ENCODE measurements at regions not wholly inside any gene's neighbourhood (a gene's known extent, or its start where the extent isn't known, plus 50 kb on each side); places are given as distances from the start of the nearest gene placed in this dataset.

- no peak overlapping the region for H3K4me3 ChIP-seq (ENCODE audit: control insufficient read depth in 1 of 7, extremely low read depth in 1 of 7, insufficient read depth in 4 of 7, low read depth in 2 of 7, low read length in 6 of 7)
These were observed 145.0 kb upstream of the COL5A1 start for GRCh38 chr9:134496413-134497282.

GRCh38 chr9:134497283-134497860 is 144.2 kb upstream of the COL5A1 start:
- WGBS (ENCODE audit: insufficient coverage), result 100% methylated on average over 4 of the region's 5 CpGs
- POLR2A ChIA-PET, result interaction anchor here (0.6 kb wide), 1 partner anchor 911 kb away, joined by 3 read pairs; no protein-coding TSS in a partner anchor

More at GRCh38 chr9:134496413-134497282, 145.0 kb upstream of the COL5A1 start:
- no peaks in the 10 kb centered on the region for H3K9me3 ChIP-seq (ENCODE audit: control extremely low read depth in 1 of 5, control insufficient read depth in 4 of 5, insufficient read depth in 2 of 5, low read depth in 1 of 5, low read length in 4 of 5)
- no peaks in the 10 kb centered on the region for H3K36me3 ChIP-seq (ENCODE audit: control insufficient read depth in 4 of 4, insufficient read depth in 4 of 4, low read length in 3 of 4)
- CTCF ChIA-PET, result interaction anchor here (0.9 kb wide), 1 partner anchor 47 kb away, joined by 3 read pairs; no protein-coding TSS in a partner anchor
- no peak for DNase-seq
- 96% methylated on average over 26 of the region's 29 CpGs for WGBS (ENCODE audit: insufficient coverage)
- POLR2A ChIA-PET, result interaction anchor here (0.6 kb wide), 1 partner anchor 910 kb away, joined by 3 read pairs; no protein-coding TSS in a partner anchor
- peaks cover 0 to 17% (median 8%) of the 10 kb centered on the region in 5 experiments for H3K27me3 ChIP-seq (replicated peaks in 2 of 5; ENCODE audit: control insufficient read depth in 4 of 5, insufficient read depth in 5 of 5, low read length in 4 of 5)
- H3K4me1 ChIP-seq (ENCODE audit: control extremely low read depth in 1 of 4, control insufficient read depth in 4 of 4, insufficient read depth in 4 of 4, low read length in 3 of 4), result peaks cover 0 to 9% (median 6%) of the 10 kb centered on the region in 4 experiments
- H3K27ac ChIP-seq (ENCODE audit: insufficient read depth in 1 of 2, low read depth in 1 of 2, low read length in 2 of 2, poor library complexity in 1 of 2, severe bottlenecking in 2 of 2), result no peak overlapping the region

GRCh38 chr9:134498814-134499166 is 142.8 kb upstream of the COL5A1 start:
- ChIA-PET POLR2A (no interaction called here), CTCF (no interaction called here)
- no peak for DNase-seq
- WGBS (ENCODE audit: insufficient coverage), result no CpG with 5 or more reads among the region's 1 CpG
- Histone ChIP-seq H3K9me3 (ENCODE audit: control extremely low read depth in 1 of 5, control insufficient read depth in 4 of 5, insufficient read depth in 2 of 5, low read depth in 1 of 5, low read length in 4 of 5) (no peaks in the 10 kb centered on the region), H3K4me1 (ENCODE audit: control extremely low read depth in 1 of 4, control insufficient read depth in 4 of 4, insufficient read depth in 4 of 4, low read length in 3 of 4) (peaks cover 0 to 14% (median 8%) of the 10 kb centered on the region in 4 experiments), H3K4me3 (ENCODE audit: control insufficient read depth in 1 of 7, extremely low read depth in 1 of 7, insufficient read depth in 4 of 7, low read depth in 2 of 7, low read length in 6 of 7) (no peak overlapping the region), H3K27ac (ENCODE audit: insufficient read depth in 1 of 2, low read depth in 1 of 2, low read length in 2 of 2, poor library complexity in 1 of 2, severe bottlenecking in 2 of 2) (no peak overlapping the region), H3K27me3 (replicated peaks in 2 of 5; ENCODE audit: control insufficient read depth in 4 of 5, insufficient read depth in 5 of 5, low read length in 4 of 5) (peaks cover 0 to 32% (median 13%) of the 10 kb centered on the region in 5 experiments), H3K36me3 (ENCODE audit: control insufficient read depth in 4 of 4, insufficient read depth in 4 of 4, low read length in 3 of 4) (no peaks in the 10 kb centered on the region)

More at GRCh38 chr9:134497283-134497860, 144.2 kb upstream of the COL5A1 start:
- Histone ChIP-seq H3K27ac (ENCODE audit: insufficient read depth in 1 of 2, low read depth in 1 of 2, low read length in 2 of 2, poor library complexity in 1 of 2, severe bottlenecking in 2 of 2) (no peak overlapping the region), H3K9me3 (ENCODE audit: control extremely low read depth in 1 of 5, control insufficient read depth in 4 of 5, insufficient read depth in 2 of 5, low read depth in 1 of 5, low read length in 4 of 5) (no peaks in the 10 kb centered on the region), H3K4me3 (ENCODE audit: control insufficient read depth in 1 of 7, extremely low read depth in 1 of 7, insufficient read depth in 4 of 7, low read depth in 2 of 7, low read length in 6 of 7) (no peak overlapping the region), H3K36me3 (ENCODE audit: control insufficient read depth in 4 of 4, insufficient read depth in 4 of 4, low read length in 3 of 4) (no peaks in the 10 kb centered on the region), H3K27me3 (replicated peaks in 2 of 5; ENCODE audit: control insufficient read depth in 4 of 5, insufficient read depth in 5 of 5, low read length in 4 of 5) (peaks cover 0 to 24% (median 13%) of the 10 kb centered on the region in 5 experiments), H3K4me1 (ENCODE audit: control extremely low read depth in 1 of 4, control insufficient read depth in 4 of 4, insufficient read depth in 4 of 4, low read length in 3 of 4) (peaks cover 0 to 14% (median 8%) of the 10 kb centered on the region in 4 experiments)
- CTCF ChIA-PET, result no interaction called here
- DNase-seq, result no peak

- no peaks in the 10 kb centered on the region for H3K9me3 ChIP-seq (ENCODE audit: control extremely low read depth in 1 of 5, control insufficient read depth in 4 of 5, insufficient read depth in 2 of 5, low read depth in 1 of 5, low read length in 4 of 5)
- no peaks in the 10 kb centered on the region for H3K36me3 ChIP-seq (ENCODE audit: control insufficient read depth in 4 of 4, insufficient read depth in 4 of 4, low read length in 3 of 4)
- peak overlapping the region in 2 of 7 experiments; percentile 17 to 48 for H3K4me3 ChIP-seq (ENCODE audit: control insufficient read depth in 1 of 7, extremely low read depth in 1 of 7, insufficient read depth in 4 of 7, low read depth in 2 of 7, low read length in 6 of 7)
- H3K4me1 ChIP-seq (ENCODE audit: control extremely low read depth in 1 of 4, control insufficient read depth in 4 of 4, insufficient read depth in 4 of 4, low read length in 3 of 4), result peaks cover 0 to 14% (median 8%) of the 10 kb centered on the region in 4 experiments
- peaks cover 0 to 32% (median 13%) of the 10 kb centered on the region in 5 experiments for H3K27me3 ChIP-seq (replicated peaks in 2 of 5; ENCODE audit: control insufficient read depth in 4 of 5, insufficient read depth in 5 of 5, low read length in 4 of 5)
- H3K27ac ChIP-seq (ENCODE audit: insufficient read depth in 1 of 2, low read depth in 1 of 2, low read length in 2 of 2, poor library complexity in 1 of 2, severe bottlenecking in 2 of 2), result no peak overlapping the region
- DNase-seq, result peak in 1 of 3 donors; percentile 16
- WGBS (ENCODE audit: insufficient coverage), result 18% methylated on average over 38 of the region's 44 CpGs
- ChIA-PET POLR2A (no interaction called here), CTCF (interaction anchor here (0.7 to 1.1 kb wide), 4 partner anchors 20 to 1241 kb away, joined by 3 read pairs; no protein-coding TSS in a partner anchor)
These were observed 140.5 kb upstream of the COL5A1 start for GRCh38 chr9:134500931-134501760.

GRCh38 chr9:134501761-134502265 is 139.8 kb upstream of the COL5A1 start:
- ChIA-PET POLR2A (no interaction called here), CTCF (interaction anchor here (0.7 to 1.1 kb wide), 2 partner anchors 17 to 47 kb away, joined by 3 read pairs; no protein-coding TSS in a partner anchor)
- Histone ChIP-seq H3K36me3 (ENCODE audit: control insufficient read depth in 4 of 4, insufficient read depth in 4 of 4, low read length in 3 of 4) (no peaks in the 10 kb centered on the region), H3K27me3 (replicated peaks in 2 of 5; ENCODE audit: control insufficient read depth in 4 of 5, insufficient read depth in 5 of 5, low read length in 4 of 5) (peaks cover 0 to 32% (median 13%) of the 10 kb centered on the region in 5 experiments), H3K4me3 (ENCODE audit: control insufficient read depth in 1 of 7, extremely low read depth in 1 of 7, insufficient read depth in 4 of 7, low read depth in 2 of 7, low read length in 6 of 7) (peak overlapping the region in 1 of 7 experiments; percentile 15), H3K27ac (ENCODE audit: insufficient read depth in 1 of 2, low read depth in 1 of 2, low read length in 2 of 2, poor library complexity in 1 of 2, severe bottlenecking in 2 of 2) (no peak overlapping the region), H3K4me1 (ENCODE audit: control extremely low read depth in 1 of 4, control insufficient read depth in 4 of 4, insufficient read depth in 4 of 4, low read length in 3 of 4) (peaks cover 0 to 14% (median 8%) of the 10 kb centered on the region in 4 experiments), H3K9me3 (ENCODE audit: control extremely low read depth in 1 of 5, control insufficient read depth in 4 of 5, insufficient read depth in 2 of 5, low read depth in 1 of 5, low read length in 4 of 5) (no peaks in the 10 kb centered on the region)
- 37% methylated on average over 13 of the region's 20 CpGs for WGBS (ENCODE audit: insufficient coverage)
- no peak for DNase-seq

- Histone ChIP-seq H3K4me1 (ENCODE audit: control extremely low read depth in 1 of 4, control insufficient read depth in 4 of 4, insufficient read depth in 4 of 4, low read length in 3 of 4) (peaks cover 0 to 14% (median 8%) of the 10 kb centered on the region in 4 experiments), H3K27me3 (replicated peaks in 2 of 5; ENCODE audit: control insufficient read depth in 4 of 5, insufficient read depth in 5 of 5, low read length in 4 of 5) (peaks cover 0 to 32% (median 13%) of the 10 kb centered on the region in 5 experiments), H3K27ac (ENCODE audit: insufficient read depth in 1 of 2, low read depth in 1 of 2, low read length in 2 of 2, poor library complexity in 1 of 2, severe bottlenecking in 2 of 2) (no peak overlapping the region), H3K9me3 (ENCODE audit: control extremely low read depth in 1 of 5, control insufficient read depth in 4 of 5, insufficient read depth in 2 of 5, low read depth in 1 of 5, low read length in 4 of 5) (no peaks in the 10 kb centered on the region), H3K36me3 (ENCODE audit: control insufficient read depth in 4 of 4, insufficient read depth in 4 of 4, low read length in 3 of 4) (no peaks in the 10 kb centered on the region), H3K4me3 (ENCODE audit: control insufficient read depth in 1 of 7, extremely low read depth in 1 of 7, insufficient read depth in 4 of 7, low read depth in 2 of 7, low read length in 6 of 7) (no peak overlapping the region)
- 96% methylated on average over 10 of the region's 15 CpGs for WGBS (ENCODE audit: insufficient coverage)
- no peak for DNase-seq
- ChIA-PET POLR2A (interaction anchor here (0.6 kb wide), 1 partner anchor 9 kb away, joined by 4 read pairs; no protein-coding TSS in a partner anchor), CTCF (interaction anchor here (0.7 to 1.1 kb wide), 2 partner anchors 18 to 48 kb away, joined by 3 read pairs; no protein-coding TSS in a partner anchor)
These were observed 139.3 kb upstream of the COL5A1 start for GRCh38 chr9:134502266-134502791.
